GM12875 (cell line): ENCODE measurements at regions not wholly inside any gene's neighbourhood (a gene's known extent, or its start where the extent isn't known, plus 50 kb on each side); places are given as distances from the start of the nearest gene placed in this dataset.

Experiments
- H3K4me3 ChIP-seq: one replicate; pipeline ENCODE4 v1.5.1; 2011; ENCODE audit warnings: low read depth, low read length, control low read depth
- TF ChIP-seq, protein P1 (sequence below): IDR thresholded peaks from 2 replicates; pipeline ENCODE4 v1.5.1; 2011; ENCODE audit warnings: low read depth, mild to moderate bottlenecking, control low read depth, inconsistent platforms, low read length, moderate library complexity, borderline replicate concordance; ENCODE audit not compliant: insufficient read depth

- H3K4me3 ChIP-seq = no peak overlapping the region
- TF ChIP-seq, protein P1, sequence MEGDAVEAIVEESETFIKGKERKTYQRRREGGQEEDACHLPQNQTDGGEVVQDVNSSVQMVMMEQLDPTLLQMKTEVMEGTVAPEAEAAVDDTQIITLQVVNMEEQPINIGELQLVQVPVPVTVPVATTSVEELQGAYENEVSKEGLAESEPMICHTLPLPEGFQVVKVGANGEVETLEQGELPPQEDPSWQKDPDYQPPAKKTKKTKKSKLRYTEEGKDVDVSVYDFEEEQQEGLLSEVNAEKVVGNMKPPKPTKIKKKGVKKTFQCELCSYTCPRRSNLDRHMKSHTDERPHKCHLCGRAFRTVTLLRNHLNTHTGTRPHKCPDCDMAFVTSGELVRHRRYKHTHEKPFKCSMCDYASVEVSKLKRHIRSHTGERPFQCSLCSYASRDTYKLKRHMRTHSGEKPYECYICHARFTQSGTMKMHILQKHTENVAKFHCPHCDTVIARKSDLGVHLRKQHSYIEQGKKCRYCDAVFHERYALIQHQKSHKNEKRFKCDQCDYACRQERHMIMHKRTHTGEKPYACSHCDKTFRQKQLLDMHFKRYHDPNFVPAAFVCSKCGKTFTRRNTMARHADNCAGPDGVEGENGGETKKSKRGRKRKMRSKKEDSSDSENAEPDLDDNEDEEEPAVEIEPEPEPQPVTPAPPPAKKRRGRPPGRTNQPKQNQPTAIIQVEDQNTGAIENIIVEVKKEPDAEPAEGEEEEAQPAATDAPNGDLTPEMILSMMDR = no peak
Measured at GRCh38 chr13:84050536-84050935, 168.3 kb upstream of the SLITRK1 start.

GRCh38 chr13:84049443-84050219 lies 167.4 kb upstream of the SLITRK1 start:
- TF ChIP-seq, protein P1 = no peak
- no peak overlapping the region for H3K4me3 ChIP-seq

- H3K4me3 ChIP-seq = no peak overlapping the region
- TF ChIP-seq, protein P1 = no peak
Measured at GRCh38 chr13:84044805-84045204, 162.5 kb upstream of the SLITRK1 start.

DNA sequence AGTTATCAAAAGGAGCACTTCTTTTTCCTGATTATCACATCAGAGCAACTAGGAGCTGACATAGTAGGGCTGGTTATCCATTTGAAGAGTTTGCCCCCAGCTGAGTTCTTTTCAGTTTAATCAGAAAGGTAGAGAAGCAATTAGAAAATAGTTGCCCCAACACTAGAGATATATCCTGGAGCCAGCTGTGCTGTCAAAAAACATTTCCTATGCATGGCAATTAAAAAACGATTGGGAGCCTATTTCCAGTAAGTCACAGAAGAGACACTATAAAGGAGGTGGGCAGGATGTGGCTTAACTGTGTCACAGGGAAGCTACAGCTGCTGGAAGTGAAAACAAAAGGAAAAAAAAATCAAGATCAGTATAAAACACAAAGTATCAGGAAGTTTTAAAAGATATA lies 155.7 kb upstream of the SLITRK1 start:
- H3K4me3 ChIP-seq = no peak overlapping the region
- TF ChIP-seq, protein P1 = no peak

GRCh38 chr13:84032116-84032515 lies 149.8 kb upstream of the SLITRK1 start:
- H3K4me3 ChIP-seq = no peak overlapping the region
- TF ChIP-seq, protein P1 = no peak

GRCh38 chr13:84031120-84031519 lies 148.8 kb upstream of the SLITRK1 start:
- TF ChIP-seq, protein P1 = no peak
- H3K4me3 ChIP-seq = no peak overlapping the region

DNA sequence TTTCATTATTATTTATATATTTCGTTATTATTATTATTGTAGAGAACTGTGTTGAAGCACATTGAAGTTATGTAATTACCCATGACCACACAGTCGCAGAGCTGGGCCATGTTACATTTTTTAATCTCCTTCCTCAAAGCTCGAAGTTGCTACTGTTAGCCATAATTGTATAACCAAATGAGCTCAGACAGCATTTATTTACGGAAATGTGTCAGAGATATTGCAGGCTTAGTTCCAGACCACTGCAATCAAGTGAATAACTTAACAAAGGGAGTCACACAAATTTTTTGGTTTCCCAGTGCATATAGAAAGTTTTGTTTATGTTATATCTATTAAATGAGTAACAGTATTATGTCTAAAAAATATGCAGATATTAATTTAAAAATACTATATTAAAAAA lies 147.1 kb upstream of the SLITRK1 start:
- TF ChIP-seq, protein P1 = no peak
- H3K4me3 ChIP-seq = no peak overlapping the region
